ENCODE measurements at regions not wholly inside any gene's neighbourhood (a gene's known extent, or its start where the extent isn't known, plus 50 kb on each side); places are given as distances from the start of the nearest gene placed in this dataset.

DNA sequence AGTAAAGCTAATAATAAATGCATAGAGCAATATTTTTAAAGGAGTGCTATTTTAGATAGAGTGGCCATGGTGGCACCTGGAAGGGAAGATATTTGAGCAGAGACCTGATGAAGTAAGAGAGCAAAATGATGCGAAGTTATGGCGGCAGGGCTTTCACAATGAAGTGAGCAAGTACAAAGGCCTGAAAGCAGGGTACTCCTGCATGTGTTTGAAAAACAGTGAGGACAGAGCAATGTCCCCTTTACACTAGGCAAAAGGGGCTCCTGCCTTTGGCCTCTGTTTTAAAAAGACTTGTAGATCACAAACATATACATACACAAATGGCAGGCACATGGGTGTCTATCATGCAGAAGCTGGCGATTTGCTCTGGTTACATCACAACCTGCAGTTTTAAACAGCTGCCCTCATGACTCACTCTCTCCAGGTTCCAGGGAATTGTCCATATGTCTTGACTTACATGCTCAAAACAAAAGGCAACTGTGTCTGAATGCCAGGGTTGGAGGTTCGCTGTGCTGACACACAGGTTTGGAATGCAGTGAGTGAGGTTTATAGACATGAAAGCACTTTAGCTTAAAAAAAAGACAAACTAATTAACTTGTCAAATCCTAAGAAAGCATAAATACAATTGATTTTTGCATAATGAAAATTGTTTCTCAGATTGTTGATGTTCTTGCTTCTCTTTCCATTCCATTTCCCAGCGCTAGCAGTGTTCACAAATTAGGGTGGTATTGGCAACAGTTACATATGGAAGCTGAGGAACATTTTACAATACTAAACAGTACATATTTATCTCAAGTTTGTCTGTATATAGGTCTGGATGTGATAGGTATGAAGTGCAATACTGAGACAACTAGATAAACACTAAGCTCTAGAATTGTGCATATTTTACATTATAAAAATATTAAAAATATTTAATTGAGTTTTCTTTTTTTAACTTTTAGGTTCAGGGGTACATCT is 313.9 kb downstream of the BARHL2 start:
- Mint-ChIP-seq H3K9me3 (no peaks in the 10 kb centered on the region), H3K4me1 (ENCODE audit: low read depth) (no peaks in the 10 kb centered on the region), H3K27ac (no peak overlapping the region), H3K36me3 (ENCODE audit: insufficient read depth in 2 of 2) (no peaks in the 10 kb centered on the region), H3K4me3 (no peak overlapping the region), H3K27me3 (ENCODE audit: low read depth) (no peaks in the 10 kb centered on the region)
- no peak for DNase-seq
- ATAC-seq (replicated peaks in 1 of 2), result no peak

DNA sequence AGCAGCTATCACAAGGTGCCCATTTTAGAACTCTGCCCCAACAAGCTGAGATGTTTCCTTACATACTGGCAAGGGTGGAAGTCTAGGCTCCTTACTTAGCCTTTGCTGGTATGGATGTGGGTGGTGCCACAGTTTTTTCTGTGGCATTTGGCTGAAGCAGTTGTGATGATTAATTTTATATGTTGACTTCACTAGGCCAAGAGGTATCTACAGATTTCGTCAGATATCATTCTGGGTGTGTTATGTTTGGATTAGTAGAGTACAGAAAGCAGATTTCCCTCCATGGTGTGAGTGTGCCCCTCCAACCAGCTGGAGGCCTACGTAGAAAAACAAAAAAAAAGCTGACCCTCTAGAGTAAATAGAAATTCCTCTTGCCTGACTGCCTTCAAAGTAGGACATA is 317.0 kb downstream of the BARHL2 start:
- DNase-seq (no peak), ATAC-seq (replicated peaks in 1 of 2) (no peak)
- Mint-ChIP-seq H3K4me3 (no peak overlapping the region), H3K27ac (no peak overlapping the region), H3K4me1 (ENCODE audit: low read depth) (no peaks in the 10 kb centered on the region), H3K9me3 (no peaks in the 10 kb centered on the region), H3K36me3 (ENCODE audit: insufficient read depth in 2 of 2) (no peaks in the 10 kb centered on the region), H3K27me3 (ENCODE audit: low read depth) (no peaks in the 10 kb centered on the region)

DNA sequence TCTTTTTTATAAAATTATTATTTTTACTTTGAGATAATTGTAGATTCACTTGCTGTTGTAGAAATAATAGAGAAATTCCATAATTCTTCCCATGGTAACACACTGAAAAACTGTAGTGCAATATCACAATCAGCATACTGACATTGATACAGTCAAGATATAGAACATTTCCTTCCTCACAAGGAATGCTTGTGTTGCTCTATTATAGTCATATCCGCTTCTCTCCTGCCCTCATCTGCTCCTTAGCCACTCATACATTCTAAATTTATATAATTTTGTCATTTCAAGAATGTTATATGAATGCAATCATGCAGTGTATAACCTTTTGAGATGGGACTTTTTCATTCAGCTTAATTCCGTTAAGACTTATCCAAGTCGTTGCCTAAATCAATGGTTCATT is 320.2 kb downstream of the BARHL2 start:
- Mint-ChIP-seq H3K27me3 (ENCODE audit: low read depth) (no peaks in the 10 kb centered on the region), H3K27ac (no peak overlapping the region), H3K9me3 (no peaks in the 10 kb centered on the region), H3K36me3 (ENCODE audit: insufficient read depth in 2 of 2) (no peaks in the 10 kb centered on the region), H3K4me1 (ENCODE audit: low read depth) (no peaks in the 10 kb centered on the region), H3K4me3 (no peak overlapping the region)
- DNase-seq (no peak), ATAC-seq (replicated peaks in 1 of 2) (no peak)

DNA sequence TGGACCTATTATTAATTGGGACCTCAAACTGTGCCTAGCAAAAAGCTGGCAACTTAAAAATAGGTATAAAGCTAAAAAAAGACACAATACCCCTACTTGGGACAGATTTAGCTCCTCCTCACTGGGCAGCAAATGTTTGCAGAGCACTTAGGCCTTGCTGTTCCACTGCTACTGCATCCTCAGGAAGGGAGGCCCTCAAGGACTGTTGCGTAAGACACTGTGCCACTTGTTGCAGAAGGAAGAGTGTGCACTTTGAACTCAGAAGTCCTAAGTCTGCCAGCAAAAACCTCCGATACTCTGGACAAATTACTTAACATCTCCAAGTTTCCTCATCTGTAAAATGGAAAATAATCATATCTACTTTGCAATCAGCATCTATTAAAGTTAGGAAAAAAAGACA is 322.9 kb downstream of the BARHL2 start:
- Mint-ChIP-seq H3K9me3 (no peaks in the 10 kb centered on the region), H3K4me3 (no peak overlapping the region), H3K4me1 (ENCODE audit: low read depth) (no peaks in the 10 kb centered on the region), H3K36me3 (ENCODE audit: insufficient read depth in 2 of 2) (no peaks in the 10 kb centered on the region), H3K27me3 (ENCODE audit: low read depth) (no peaks in the 10 kb centered on the region), H3K27ac (no peak overlapping the region)
- no peak for ATAC-seq (replicated peaks in 1 of 2)
- no peak for DNase-seq

DNA sequence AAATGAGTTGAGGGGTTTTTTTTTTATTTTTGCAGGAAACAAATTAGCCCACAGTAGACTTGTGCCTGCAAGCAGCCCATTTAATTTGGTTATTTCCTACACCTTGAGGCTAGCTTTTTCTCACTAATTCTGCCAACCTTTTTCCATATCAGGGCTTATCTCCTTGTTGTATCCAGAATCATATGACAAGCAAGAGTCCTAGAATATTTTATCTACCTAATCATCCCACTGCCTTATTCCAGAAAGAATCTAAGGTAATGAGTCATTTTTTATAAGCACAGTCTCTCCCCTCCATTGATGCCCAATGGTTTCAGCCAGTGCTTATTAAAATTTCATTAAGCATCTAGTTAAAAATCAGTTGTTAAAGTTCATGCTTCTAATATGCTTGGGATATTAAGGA is 324.1 kb downstream of the BARHL2 start:
- ATAC-seq (replicated peaks in 1 of 2), result no peak
- Mint-ChIP-seq H3K4me1 (ENCODE audit: low read depth) (no peaks in the 10 kb centered on the region), H3K27me3 (ENCODE audit: low read depth) (peaks cover 4% of the 10 kb centered on the region), H3K9me3 (no peaks in the 10 kb centered on the region), H3K4me3 (no peak overlapping the region), H3K27ac (no peak overlapping the region), H3K36me3 (ENCODE audit: insufficient read depth in 2 of 2) (no peaks in the 10 kb centered on the region)
- no peak for DNase-seq

DNA sequence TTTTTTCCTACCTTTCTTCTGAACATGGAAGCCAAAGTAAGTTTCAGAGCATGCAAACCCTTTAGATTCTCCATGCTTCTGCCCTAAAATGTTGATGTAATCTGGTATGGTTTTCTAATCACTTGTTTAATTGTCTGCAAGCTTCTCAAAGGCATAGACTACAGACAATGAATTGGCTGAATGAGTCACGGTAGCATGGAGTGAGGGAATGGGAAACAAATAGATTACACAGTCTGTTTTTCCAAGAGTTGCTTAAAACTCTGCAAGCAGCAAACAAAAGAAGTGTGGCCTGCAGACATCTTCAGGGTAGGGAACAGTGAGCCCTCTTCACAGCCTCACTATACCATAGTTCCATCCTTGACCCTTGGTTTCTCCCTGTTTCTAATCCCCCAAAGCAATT is 326.0 kb downstream of the BARHL2 start:
- H3K9me3 Mint-ChIP-seq, result no peaks in the 10 kb centered on the region
- H3K27ac Mint-ChIP-seq, result no peak overlapping the region
- ATAC-seq (replicated peaks in 1 of 2) (no peak), DNase-seq (no peak)
- no peak overlapping the region for H3K4me3 Mint-ChIP-seq
- H3K27me3 Mint-ChIP-seq (ENCODE audit: low read depth), result peaks cover 6% of the 10 kb centered on the region
- H3K4me1 Mint-ChIP-seq (ENCODE audit: low read depth), result no peaks in the 10 kb centered on the region
- H3K36me3 Mint-ChIP-seq (ENCODE audit: insufficient read depth in 2 of 2), result no peaks in the 10 kb centered on the region

DNA sequence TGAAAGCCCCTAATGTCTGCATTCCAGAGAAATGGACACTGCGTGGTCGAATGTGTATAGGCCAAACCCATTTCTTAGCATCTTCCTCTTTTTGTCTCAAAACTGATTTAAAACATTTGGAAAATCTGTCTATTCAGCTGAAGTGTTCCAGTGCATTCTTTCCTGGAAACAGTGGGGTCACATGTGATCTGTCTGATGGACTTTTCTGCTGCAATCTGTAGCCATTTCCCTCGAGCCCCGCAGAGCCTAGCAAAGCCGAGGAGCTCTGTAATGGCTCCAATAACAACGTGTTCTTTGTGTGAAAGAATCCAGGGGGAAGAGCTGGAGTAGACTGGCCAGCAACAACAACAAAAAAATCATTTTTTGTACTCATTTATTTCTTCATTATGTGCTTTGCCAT is 329.3 kb downstream of the BARHL2 start:
- H3K36me3 Mint-ChIP-seq (ENCODE audit: insufficient read depth in 2 of 2), result no peaks in the 10 kb centered on the region
- ATAC-seq (replicated peaks in 1 of 2) (no peak), DNase-seq (no peak)
- no peak overlapping the region for H3K27ac Mint-ChIP-seq
- peaks cover 6% of the 10 kb centered on the region for H3K27me3 Mint-ChIP-seq (ENCODE audit: low read depth)
- H3K9me3 Mint-ChIP-seq, result no peaks in the 10 kb centered on the region
- no peaks in the 10 kb centered on the region for H3K4me1 Mint-ChIP-seq (ENCODE audit: low read depth)
- H3K4me3 Mint-ChIP-seq, result no peak overlapping the region

DNA sequence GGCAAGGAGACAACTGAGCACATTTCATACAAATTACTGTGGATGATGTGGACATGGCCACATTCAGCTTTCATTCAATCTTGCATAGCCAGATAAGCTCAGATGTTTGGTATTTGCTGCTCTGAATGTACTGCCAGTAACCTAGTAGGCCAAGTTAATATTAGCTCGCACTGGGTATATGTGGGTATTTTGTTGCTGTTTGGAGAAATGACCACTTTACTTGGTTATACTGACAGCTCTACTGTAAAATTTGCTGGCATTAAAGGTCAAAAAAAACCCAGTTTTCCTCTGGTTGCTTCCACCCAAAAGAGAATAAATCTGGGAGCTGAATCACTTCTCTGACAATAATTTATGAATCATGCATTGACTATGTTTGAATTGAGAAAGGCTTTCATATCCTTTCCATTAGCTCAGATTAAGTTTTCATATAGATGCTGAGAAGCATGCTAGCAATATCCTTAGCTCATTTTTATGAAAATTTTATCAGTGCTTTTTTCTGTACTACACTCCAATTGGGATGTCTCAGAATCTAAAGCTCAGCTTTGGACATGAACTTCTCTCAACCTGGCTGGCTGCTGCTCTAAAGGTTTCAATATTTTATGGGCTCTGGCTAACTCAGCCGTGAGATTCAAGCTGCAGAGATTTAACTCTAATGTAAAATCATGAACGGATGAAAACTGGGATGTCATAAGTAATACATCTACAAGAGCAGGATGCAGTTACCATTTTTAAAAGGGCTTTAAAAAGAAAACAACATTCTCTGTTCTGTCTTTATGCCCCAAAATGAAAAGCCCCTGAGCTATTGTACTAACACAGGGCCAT is 330.0 kb downstream of the BARHL2 start:
- Mint-ChIP-seq H3K27me3 (ENCODE audit: low read depth) (peaks cover 6% of the 10 kb centered on the region), H3K27ac (no peak overlapping the region), H3K9me3 (no peaks in the 10 kb centered on the region), H3K4me1 (ENCODE audit: low read depth) (no peaks in the 10 kb centered on the region), H3K36me3 (ENCODE audit: insufficient read depth in 2 of 2) (no peaks in the 10 kb centered on the region), H3K4me3 (no peak overlapping the region)
- no peak for ATAC-seq (replicated peaks in 1 of 2)
- no peak for DNase-seq

DNA sequence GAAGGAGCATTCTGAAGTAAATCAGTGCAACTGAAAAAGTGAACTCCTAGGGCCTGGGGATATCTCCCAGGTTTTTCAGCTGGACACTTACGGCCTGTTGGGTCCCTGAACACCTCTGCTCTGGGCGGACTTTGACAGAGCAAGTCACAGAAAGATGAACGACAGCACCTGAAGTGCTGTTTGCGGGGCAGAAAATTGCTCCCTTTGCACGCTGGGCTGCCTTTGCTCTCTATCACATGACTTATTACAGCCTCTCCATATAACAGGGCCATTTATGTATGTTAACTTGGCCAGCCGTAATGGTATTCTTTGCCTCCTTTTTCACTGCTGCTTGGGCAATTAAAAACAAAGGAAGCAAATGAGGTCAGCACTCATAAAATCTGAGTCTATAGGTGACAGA is 332.9 kb downstream of the BARHL2 start:
- Mint-ChIP-seq H3K9me3 (no peaks in the 10 kb centered on the region), H3K27ac (no peak overlapping the region), H3K27me3 (ENCODE audit: low read depth) (peaks cover 6% of the 10 kb centered on the region), H3K36me3 (ENCODE audit: insufficient read depth in 2 of 2) (no peaks in the 10 kb centered on the region), H3K4me1 (ENCODE audit: low read depth) (no peaks in the 10 kb centered on the region), H3K4me3 (no peak overlapping the region)
- no peak for DNase-seq
- ATAC-seq (replicated peaks in 1 of 2), result no peak

DNA sequence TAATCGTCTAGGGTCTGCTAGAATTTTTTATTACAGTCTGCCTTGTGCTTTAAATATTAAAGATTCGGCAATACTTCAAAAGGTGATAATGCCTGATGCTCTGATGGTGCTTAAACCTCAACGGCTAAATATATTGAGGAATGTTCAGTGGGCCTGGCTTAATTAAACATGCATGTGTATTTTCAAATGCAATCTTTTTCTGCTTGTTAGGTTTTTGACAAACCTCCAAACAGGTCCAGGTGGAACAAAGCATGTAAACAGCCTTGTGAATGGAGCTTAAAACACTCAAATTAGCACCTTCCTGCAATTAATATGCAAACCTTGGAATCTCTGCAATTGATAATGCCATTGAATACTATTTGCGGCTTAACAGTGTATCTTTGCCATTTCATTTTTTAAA is 334.9 kb downstream of the BARHL2 start:
- H3K4me3 Mint-ChIP-seq, result no peak overlapping the region
- DNase-seq (no peak), ATAC-seq (replicated peaks in 1 of 2) (no peak)
- H3K27me3 Mint-ChIP-seq (ENCODE audit: low read depth), result no peaks in the 10 kb centered on the region
- no peaks in the 10 kb centered on the region for H3K4me1 Mint-ChIP-seq (ENCODE audit: low read depth)
- H3K27ac Mint-ChIP-seq, result no peak overlapping the region
- no peaks in the 10 kb centered on the region for H3K9me3 Mint-ChIP-seq
- H3K36me3 Mint-ChIP-seq (ENCODE audit: insufficient read depth in 2 of 2), result no peaks in the 10 kb centered on the region

DNA sequence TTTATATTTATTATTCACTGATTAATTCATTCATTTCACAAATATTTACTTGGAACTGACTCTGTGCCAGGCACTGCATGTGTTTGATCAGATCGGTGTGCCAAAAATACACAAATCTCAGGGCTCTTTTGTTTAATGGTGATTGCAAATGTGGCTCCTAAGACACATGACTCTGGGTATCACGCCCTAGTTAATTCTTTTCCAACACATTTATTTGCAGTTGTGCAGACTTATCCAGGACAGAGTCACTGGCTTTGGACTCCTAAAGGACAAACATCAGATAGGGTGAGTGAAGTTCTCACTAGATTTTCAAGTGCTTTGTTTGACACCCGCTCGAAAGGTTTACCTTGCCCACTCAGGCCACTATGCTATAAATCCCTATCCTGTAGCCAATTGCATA is 335.5 kb downstream of the BARHL2 start:
- no peaks in the 10 kb centered on the region for H3K27me3 Mint-ChIP-seq (ENCODE audit: low read depth)
- H3K4me1 Mint-ChIP-seq (ENCODE audit: low read depth), result no peaks in the 10 kb centered on the region
- DNase-seq (no peak), ATAC-seq (replicated peaks in 1 of 2) (no peak)
- H3K27ac Mint-ChIP-seq, result no peak overlapping the region
- H3K9me3 Mint-ChIP-seq, result no peaks in the 10 kb centered on the region
- no peak overlapping the region for H3K4me3 Mint-ChIP-seq
- H3K36me3 Mint-ChIP-seq (ENCODE audit: insufficient read depth in 2 of 2), result no peaks in the 10 kb centered on the region

DNA sequence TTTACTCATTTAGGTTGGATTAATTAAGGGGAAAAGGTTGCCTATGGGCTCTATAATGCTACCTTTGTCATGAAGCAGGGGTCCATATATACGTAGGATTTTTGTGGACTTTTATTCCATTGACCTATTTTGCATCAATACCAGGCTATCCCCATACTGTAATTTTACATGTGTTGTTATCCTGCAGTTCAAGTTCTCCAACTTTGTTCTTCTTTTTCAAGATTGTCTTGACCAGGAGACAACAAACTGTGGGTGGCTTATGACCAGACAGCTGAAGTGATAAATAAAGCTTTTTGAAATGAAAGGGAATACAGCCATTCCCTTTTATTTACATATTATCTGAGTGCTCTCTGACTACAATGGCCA is 345.7 kb downstream of the BARHL2 start:
- H3K4me3 Mint-ChIP-seq, result no peak overlapping the region
- H3K9me3 Mint-ChIP-seq, result no peaks in the 10 kb centered on the region
- no peaks in the 10 kb centered on the region for H3K36me3 Mint-ChIP-seq (ENCODE audit: insufficient read depth in 2 of 2)
- H3K4me1 Mint-ChIP-seq (ENCODE audit: low read depth), result no peaks in the 10 kb centered on the region
- no peaks in the 10 kb centered on the region for H3K27me3 Mint-ChIP-seq (ENCODE audit: low read depth)
- DNase-seq (no peak), ATAC-seq (replicated peaks in 1 of 2) (no peak)
- no peak overlapping the region for H3K27ac Mint-ChIP-seq

DNA sequence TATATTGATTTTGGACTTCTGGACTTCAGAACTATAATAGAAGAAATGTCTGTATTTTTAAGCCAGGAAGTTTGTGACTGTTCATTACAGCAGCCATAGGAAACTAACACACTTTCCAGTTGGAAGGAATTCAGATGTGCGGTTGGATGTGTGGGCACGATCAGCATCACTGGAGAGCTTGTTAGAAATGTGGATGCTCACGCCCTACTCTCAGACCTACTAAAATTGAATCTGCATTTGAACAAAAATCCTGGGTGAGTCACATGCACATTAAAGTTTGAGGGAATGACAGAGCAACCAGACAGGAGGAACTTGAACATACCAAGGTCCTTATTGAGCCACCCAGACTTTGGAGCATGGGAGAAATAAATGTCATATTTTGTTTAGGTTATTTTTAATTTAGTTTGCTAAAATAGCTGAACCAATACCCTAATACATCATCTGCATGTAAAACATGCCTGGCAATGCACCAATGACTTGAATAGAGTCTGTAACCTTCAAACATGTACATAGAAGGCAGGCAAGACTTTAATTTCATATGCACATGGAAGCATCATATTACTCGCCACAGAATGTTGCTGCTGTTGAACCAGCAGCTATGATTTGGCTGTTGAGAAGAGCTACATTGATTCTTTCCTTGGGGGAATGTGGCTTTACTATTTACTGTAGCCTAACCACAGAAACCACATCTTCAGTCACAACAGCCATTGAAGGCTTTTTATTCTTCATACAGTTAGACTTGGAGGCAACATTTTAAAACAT is 346.2 kb downstream of the BARHL2 start:
- H3K27me3 Mint-ChIP-seq (ENCODE audit: low read depth), result no peaks in the 10 kb centered on the region
- H3K4me1 Mint-ChIP-seq (ENCODE audit: low read depth), result no peaks in the 10 kb centered on the region
- no peak for ATAC-seq (replicated peaks in 1 of 2)
- H3K27ac Mint-ChIP-seq, result no peak overlapping the region
- H3K9me3 Mint-ChIP-seq, result no peaks in the 10 kb centered on the region
- no peak overlapping the region for H3K4me3 Mint-ChIP-seq
- no peak for DNase-seq
- H3K36me3 Mint-ChIP-seq (ENCODE audit: insufficient read depth in 2 of 2), result no peaks in the 10 kb centered on the region

Data from activated T-cell treated with anti-CD3 and anti-CD28 coated beads, Interleukin-2, amount 50 U/mL, for 72 hours (primary cell).